SKM-1 (cell line): ENCODE measurements at regions not wholly inside any gene's neighbourhood (a gene's known extent, or its start where the extent isn't known, plus 50 kb on each side); places are given as distances from the start of the nearest gene placed in this dataset.
"Not testable (repeated sequence)": the region's sequence is repeated elsewhere in the genome, so short reads cannot be mapped to it uniquely, and the experiment has no call there.

Experiments used
- DNase-seq: peaks from one replicate; lab custom pipeline; 2025; ENCODE audit not compliant: unreplicated experiment; lab: John Stamatoyannopoulos, UW

DNA sequence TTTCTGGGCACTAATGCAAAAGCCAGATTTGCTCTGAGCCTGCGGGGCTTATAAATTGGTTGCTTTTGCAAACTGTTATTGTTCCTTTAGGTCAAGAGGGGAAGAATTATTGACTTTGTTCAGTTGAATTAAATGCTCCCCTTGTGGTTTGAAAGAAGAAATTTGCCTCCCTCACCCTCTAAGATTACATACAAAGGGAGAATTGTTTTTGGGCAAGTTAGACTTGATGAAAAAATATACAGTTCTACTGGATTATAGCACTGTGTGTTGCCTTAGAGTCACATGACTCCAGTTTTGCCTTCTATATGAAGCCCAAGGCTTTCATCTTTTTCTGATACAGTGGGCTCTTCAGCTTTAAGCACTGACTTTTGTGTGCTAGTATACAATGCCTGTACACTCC lies 1265.8 kb upstream of the LRRTM3 start:
- no peak for DNase-seq

DNA sequence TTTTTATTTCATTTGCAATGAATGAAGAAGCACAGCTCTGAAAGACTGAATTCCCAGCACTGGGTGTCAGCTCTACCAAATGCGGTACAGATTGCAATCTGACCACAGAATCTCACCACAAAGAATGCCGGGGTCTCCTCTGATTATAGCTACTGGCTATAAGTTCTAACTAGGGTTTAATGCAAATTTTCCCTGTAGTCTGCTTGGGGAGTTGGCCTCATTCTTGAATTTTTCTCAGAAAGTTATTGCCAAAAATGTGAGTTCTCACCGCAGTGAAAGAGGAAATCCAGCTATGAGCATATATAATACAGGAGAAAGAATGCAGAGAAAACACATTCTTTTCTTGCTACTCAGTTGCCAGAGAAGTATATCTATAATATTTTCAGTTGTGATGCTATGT lies 1255.7 kb upstream of the LRRTM3 start:
- no peak for DNase-seq

DNA sequence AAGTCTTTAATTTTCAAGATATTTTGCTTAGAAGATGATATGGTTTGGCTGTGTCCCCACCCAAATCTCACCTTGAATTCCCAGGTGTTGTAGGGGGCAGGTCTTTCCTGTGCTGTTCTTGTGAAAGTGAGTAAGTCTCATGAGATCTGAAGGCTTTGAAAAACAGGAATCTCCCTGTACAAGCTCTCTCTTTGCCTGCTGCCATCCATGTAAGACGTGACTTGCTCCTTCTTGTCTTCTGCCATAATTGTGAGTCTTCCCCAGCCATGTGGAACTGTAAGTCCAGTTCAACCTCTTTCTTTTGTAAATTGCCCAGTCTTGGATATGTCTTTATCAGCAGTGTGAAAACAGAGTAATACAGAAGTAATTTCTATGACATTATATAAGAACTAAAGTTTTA lies 1255.2 kb upstream of the LRRTM3 start:
- not testable (repeated sequence) for DNase-seq

DNA sequence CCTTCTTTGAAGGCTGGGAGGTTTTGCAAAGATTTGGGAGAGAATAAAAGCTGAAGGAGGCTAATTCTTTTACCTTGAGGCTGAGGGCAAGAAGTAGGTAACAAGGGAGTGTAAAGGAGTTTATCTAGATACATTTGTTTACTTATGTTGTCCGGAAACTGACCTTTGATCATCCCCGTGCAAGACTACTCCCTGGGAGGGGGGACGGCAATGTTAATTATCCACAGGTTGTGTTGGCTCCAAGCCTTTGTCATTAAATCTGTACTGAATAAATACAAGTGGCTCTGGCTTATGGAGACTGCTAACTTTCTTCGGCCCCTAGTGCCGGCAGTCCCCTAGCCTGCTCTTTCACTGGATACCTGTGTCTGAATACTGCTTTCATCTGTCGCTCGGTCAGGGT lies 1250.6 kb upstream of the LRRTM3 start:
- DNase-seq, result no peak

- DNase-seq, result no peak
Observed at GRCh38 chr10:65684896-65685295, 1240.9 kb upstream of the LRRTM3 start.

DNA sequence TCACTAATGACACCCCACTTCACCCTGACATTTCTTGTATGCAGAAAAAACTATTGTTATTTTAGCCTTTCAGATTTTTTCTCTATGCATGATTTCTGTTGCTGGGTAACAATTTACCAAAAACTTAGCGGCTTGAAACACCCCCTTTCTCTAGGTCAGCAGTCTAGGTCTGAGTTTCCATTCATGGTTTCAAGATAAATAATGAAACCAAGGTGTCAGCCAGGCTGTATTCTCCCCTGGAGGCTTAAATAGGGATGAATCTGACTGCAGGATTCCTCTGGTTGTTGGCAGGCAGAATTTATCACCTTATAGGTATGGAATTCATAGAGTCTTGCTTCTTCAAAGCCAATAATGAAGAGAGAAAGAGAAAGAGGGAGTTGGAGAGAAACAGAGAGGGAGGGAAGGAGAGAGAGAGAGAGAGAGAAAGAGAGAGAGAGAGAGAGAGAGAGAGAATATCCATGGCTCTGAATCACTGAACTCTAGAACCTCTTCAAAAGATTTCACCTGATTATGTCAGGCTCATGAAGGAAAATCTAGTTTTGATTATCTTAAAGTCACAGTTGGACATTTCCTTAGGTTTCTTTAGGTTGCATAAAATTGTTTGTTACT lies 1224.6 kb upstream of the LRRTM3 start:
- no peak for DNase-seq

- DNase-seq, result no peak
Observed at GRCh38 chr10:65708057-65708456, 1217.8 kb upstream of the LRRTM3 start.

- no peak for DNase-seq
Observed at GRCh38 chr10:65710306-65710705, 1215.5 kb upstream of the LRRTM3 start.

DNA sequence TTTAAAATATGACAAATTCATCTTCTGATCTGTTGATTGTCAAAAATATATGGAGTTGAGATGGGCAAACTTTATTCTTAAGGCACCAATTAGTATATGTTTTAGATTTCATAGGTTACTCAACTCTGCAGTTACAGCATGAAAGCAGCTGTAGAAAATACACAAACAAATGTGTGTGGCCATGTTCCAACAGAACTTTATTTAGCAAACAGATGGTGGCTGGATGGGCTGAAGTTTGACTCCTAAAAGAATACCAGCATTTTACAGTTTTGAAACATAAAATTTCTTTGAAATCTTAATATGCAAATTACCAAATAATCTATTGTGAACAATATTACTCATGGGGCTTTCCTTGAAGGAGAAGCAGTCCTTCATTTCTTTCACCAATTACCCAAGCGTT lies 1206.0 kb upstream of the LRRTM3 start:
- DNase-seq, result no peak

- no peak for DNase-seq
Observed at GRCh38 chr10:65720901-65721300, 1204.9 kb upstream of the LRRTM3 start.

DNA sequence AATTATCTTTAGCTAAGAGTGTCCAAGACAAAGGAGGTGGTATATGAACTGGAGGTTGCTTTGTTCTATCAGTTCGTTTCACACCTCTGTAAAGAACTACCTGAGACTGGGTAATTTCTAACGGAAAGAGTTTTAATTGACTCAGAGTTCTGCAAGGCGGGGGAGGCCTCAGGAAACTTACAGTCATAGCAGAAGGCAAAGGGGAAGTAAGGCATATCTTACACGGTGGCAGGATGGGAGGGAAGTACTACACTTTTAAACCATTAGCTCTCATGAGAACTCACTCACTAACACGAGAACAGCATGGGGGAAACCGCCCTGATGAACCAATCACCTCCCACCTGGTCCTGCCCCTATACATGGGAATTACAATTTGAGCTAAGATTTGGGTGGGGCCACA lies 1202.3 kb upstream of the LRRTM3 start:
- no peak for DNase-seq

- DNase-seq, result no peak
Observed at GRCh38 chr10:65735382-65735781, 1190.5 kb upstream of the LRRTM3 start.

GRCh38 chr10:65742906-65743305 lies 1182.9 kb upstream of the LRRTM3 start:
- no peak for DNase-seq

DNA sequence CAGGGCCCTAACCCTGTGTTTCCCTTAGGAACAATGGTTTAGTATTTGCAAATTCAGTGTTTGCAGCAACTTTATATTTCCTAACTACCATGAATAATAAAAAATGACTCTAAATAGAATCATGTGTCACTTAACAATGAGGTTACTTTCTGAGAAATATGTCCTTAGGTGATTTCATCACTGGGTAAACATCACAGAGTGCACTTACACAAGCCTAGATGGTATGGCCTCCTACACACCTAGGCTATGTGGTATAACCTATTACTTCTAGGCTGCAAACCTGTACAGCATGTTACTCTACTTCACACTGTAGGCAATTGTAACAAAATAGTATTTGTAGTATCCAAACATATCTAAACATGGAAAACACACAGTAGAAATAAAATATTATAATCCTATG lies 1174.6 kb upstream of the LRRTM3 start:
- no peak for DNase-seq

DNA sequence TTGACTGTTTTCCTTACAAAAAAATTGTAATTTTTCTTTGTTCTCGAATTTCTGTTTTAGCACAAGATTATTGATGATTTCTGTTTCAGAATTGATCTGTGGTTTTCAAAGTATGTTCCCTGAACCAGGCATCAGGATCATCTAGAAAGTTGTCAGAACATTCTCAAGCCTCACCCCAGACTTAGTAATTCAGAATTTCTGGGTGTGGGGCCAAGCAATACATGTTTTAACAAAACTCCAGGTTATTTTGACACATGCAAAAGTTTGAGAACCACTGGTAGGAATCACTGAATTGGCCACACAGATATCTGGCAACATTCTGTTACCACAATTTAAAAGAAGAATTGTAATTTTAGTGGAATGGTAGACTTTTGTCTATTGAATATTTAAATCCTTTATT lies 1173.9 kb upstream of the LRRTM3 start:
- DNase-seq, result no peak

DNA sequence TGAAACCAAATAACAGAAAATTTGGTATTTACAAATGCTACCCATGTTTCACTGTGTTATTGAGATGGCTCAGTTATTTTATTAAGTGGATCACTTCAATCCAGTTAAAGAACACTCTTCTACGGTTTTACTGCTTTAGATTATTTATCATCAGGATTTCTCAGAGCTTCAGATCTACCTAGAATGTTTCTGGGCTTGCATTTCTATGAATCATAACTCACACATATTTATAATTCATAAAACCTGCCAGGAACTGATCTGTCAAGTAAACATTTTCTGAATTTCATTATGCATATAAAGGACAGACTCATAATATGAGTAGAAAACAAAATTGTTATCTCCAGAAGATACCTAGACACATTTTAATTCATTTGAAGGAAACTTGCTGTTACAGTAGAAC lies 1172.3 kb upstream of the LRRTM3 start:
- no peak for DNase-seq

- DNase-seq, result no peak
Observed at GRCh38 chr10:65754112-65754511, 1171.7 kb upstream of the LRRTM3 start.

GRCh38 chr10:65762311-65762710 lies 1163.5 kb upstream of the LRRTM3 start:
- DNase-seq, result no peak

DNA sequence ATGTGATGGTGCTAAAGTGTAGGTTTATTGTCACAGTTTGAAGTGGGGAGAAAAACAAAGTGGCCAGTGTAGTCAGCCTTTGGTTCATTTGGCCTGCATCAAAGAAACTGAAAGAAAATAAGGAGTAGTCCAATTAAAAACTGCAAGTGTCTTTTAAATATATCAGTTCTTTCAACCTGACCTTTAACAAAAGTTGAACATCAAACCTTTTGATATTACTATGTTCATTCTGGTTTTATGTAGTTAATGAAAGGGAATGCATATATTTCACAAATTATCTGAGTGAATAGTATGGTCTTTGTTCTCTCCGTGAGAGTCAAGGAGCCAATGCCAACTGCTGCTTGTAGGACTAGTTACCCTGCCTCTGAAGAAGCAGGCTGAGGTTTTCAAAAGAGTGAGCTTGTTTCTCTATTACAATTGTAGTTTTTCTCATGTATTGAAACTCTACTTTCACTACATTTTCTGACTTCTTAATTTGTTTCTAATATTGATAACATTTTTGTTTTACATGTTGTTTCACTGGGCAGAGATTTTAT lies 1160.8 kb upstream of the LRRTM3 start:
- no peak for DNase-seq

DNA sequence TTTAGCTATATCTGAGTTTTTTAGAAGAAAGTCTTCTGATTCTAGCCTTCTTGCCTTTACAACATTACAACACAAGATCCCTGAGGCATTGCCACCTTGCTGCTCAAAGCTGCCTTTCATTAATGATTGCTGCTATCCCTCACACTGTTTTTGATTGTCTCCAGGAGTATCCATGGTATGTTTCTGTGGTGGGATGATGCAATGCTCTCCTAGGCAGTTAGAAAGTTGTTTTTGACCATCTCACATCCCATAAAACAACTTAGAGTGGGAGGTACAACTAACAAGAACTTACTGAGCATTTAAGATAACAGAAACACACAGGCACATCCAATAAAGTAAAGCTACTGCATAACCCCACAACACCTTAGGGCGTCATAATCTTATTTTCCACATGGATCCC lies 1156.0 kb upstream of the LRRTM3 start:
- DNase-seq, result no peak

DNA sequence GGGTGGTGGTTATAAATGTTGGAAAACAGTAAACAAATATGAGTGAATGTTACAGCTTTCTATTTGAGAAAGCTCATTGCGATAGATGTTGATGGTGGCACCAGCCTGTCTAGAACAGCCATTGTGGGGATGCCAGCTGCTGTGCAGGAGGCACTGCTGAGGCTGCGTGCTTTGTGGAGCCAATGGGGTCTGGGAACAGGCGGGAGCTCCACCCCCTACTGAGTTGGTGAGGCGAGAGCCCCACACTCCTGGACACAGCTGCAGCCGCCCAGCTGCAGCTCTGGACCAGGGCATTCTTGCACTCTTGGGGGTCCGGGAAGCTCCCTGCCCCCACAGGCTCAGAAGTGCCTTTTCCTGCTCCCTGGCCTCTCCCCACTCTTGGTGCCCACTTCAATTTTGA lies 1147.1 kb upstream of the LRRTM3 start:
- DNase-seq, result no peak

DNA sequence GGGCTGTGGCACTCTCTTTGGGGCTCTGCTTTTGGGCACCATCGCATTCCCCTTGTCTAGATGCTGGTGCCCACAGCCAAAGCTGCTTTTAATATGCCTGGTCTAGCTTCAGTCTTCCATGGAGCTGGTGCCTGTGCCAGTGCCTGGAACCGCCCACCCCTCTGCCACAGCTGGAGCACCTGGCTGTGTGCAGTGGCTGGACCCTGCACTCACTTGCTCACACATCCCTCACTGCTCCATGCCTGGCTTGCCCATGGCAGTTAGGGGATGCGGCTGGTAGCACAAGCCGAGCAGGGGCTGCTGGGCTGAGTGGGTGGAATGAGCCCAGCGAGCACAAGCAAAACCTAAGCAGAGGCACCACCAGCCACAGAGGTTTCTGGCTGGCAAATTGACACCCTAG lies 1145.9 kb upstream of the LRRTM3 start:
- no peak for DNase-seq

DNA sequence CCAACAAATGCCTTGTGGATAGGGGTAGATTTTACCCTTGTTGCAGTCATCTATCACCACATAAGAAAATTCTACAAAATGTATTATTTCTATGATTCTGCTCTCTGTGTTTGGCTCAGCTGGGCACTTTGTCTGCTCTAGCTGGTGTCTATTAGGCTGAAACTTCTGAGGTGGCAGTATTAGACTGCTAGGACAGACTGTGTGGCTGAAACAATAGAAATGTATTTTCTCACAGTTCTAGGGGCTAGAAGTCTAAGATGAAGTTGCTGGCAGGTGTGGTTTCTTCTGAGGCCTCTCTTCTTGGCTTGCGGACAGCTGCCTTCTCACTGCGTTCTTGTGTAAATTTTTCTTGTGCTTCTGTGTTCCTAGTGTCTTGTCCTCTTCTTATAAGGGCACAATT lies 1139.6 kb upstream of the LRRTM3 start:
- no peak for DNase-seq
